ENCODE measurements at regions not wholly inside any gene's neighbourhood (a gene's known extent, or its start where the extent isn't known, plus 50 kb on each side); places are given as distances from the start of the nearest gene placed in this dataset.

DNA sequence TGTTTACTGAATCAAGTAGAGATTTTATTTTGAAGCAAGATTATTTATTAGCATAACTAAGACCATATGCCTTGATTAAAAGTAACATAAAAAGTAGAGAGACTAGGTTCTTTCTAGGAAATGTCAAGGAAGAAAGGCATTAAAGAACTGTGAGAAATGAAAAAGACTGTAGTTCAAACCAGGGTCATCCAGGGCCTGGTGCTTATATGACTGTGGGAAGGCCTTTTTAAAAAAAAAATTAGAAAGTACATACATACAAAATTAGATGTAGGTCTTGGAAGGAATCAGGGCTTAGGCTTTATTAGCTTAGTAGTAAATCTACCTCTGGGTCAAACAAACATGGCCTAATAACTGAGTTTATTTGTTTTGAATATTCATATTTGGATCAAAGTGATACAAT is 173.9 kb upstream of the TBL1XR1 start:
- POLR2A ChIA-PET, result no interaction called here
- BruUV-seq (replicated peaks), result no TSS peak

More for the DNA sequence above, 173.9 kb upstream of the TBL1XR1 start:
- Histone ChIP-seq H3K4me2 (ENCODE audit: insufficient read depth, low read length) (no peak overlapping the region), H3K9me3 (replicated peaks; ENCODE audit: control insufficient read depth, insufficient read depth, low read length) (no peaks in the 10 kb centered on the region), H2AFZ (ENCODE audit: low read depth, low read length) (no peak overlapping the region), H4K20me1 (replicated peaks; ENCODE audit: control insufficient read depth, extremely low read depth, insufficient read depth, low read length) (no peaks in the 10 kb centered on the region), H3K4me3 (replicated peaks in 1 of 3; ENCODE audit: insufficient read depth in 1 of 3, low read depth in 1 of 3, low read length in 3 of 3) (no peak overlapping the region), H3K9ac (replicated peaks; ENCODE audit: extremely low read depth, insufficient read depth, low read length) (no peak overlapping the region), H3K4me1 (ENCODE audit: control insufficient read depth, extremely low read depth, insufficient read depth, low read length) (no peaks in the 10 kb centered on the region), H3K79me2 (ENCODE audit: control insufficient read depth, insufficient read depth, low read length) (no peaks in the 10 kb centered on the region), H3K36me3 (ENCODE audit: control insufficient read depth in 2 of 2, extremely low read depth in 1 of 2, insufficient read depth in 2 of 2, low read length in 2 of 2) (no peaks in the 10 kb centered on the region), H3K27ac (ENCODE audit: insufficient read depth, low read depth, low read length) (no peak overlapping the region), H3K27me3 (ENCODE audit: control insufficient read depth in 2 of 2, insufficient read depth in 2 of 2, low read length in 2 of 2) (no peaks in the 10 kb centered on the region), H3K9me1 (replicated peaks; ENCODE audit: control insufficient read depth, extremely low read depth, insufficient read depth, low read length) (no peaks in the 10 kb centered on the region)
- dilution Hi-C loops (cut with MboI; ENCODE audit: extremely low pct_ligation_motif_present, low sequenced_read_pairs), result no loop called here
- DNase-seq (ENCODE audit: low read depth, low spot score) (no peak), FAIRE-seq (no peak)
- CTCF ChIA-PET, result no interaction called here
- intact Hi-C loops (cut with micrococcal nuclease), result no loop called here
- no peak for TF ChIP-seq FOS (IDR thresholded peaks at IDR 0.05; ENCODE audit: borderline replicate concordance, insufficient read depth, low read length)
- TF ChIP-seq POLR2A (IDR thresholded peaks at IDR 0.05; ENCODE audit: low read depth, low read length), result no peak
- no peak for TF ChIP-seq MYC (IDR thresholded peaks at IDR 0.05; ENCODE audit: low read depth, low read length)
- TF ChIP-seq, protein P1, sequence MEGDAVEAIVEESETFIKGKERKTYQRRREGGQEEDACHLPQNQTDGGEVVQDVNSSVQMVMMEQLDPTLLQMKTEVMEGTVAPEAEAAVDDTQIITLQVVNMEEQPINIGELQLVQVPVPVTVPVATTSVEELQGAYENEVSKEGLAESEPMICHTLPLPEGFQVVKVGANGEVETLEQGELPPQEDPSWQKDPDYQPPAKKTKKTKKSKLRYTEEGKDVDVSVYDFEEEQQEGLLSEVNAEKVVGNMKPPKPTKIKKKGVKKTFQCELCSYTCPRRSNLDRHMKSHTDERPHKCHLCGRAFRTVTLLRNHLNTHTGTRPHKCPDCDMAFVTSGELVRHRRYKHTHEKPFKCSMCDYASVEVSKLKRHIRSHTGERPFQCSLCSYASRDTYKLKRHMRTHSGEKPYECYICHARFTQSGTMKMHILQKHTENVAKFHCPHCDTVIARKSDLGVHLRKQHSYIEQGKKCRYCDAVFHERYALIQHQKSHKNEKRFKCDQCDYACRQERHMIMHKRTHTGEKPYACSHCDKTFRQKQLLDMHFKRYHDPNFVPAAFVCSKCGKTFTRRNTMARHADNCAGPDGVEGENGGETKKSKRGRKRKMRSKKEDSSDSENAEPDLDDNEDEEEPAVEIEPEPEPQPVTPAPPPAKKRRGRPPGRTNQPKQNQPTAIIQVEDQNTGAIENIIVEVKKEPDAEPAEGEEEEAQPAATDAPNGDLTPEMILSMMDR (IDR thresholded peaks at IDR 0.05; ENCODE audit: extremely low read depth in 1 of 2, insufficient read depth in 1 of 2, low read depth in 1 of 2, low read length in 2 of 2), result no peak
- TF ChIP-seq EZH2 (IDR thresholded peaks at IDR 0.05; ENCODE audit: borderline replicate concordance, low read depth, low read length, severe bottlenecking), result no peak
- TF ChIP-seq, protein P2, sequence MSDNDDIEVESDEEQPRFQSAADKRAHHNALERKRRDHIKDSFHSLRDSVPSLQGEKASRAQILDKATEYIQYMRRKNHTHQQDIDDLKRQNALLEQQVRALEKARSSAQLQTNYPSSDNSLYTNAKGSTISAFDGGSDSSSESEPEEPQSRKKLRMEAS (IDR thresholded peaks at IDR 0.05; ENCODE audit: insufficient read depth, insufficient read length), result no peak
- no peak for TF ChIP-seq JUN (IDR thresholded peaks at IDR 0.05; ENCODE audit: borderline replicate concordance, insufficient read depth, insufficient read length, low read depth)
- TF ChIP-seq GATA2 (IDR thresholded peaks at IDR 0.05; ENCODE audit: insufficient read depth, insufficient read length, low read depth, low read length), result no peak
- no peak for TF ChIP-seq POLR2AphosphoS5 (IDR thresholded peaks at IDR 0.05; ENCODE audit: insufficient read depth, low read depth, low read length)
